Mucosa of rectum (tissue), 2 donors: ENCODE measurements at regions not wholly inside any gene's neighbourhood (a gene's known extent, or its start where the extent isn't known, plus 50 kb on each side); places are given as distances from the start of the nearest gene placed in this dataset.
"Not testable (repeated sequence)": the region's sequence is repeated elsewhere in the genome, so short reads cannot be mapped to it uniquely, and the experiment has no call there.

Source experiments
- H3K27ac ChIP-seq, 2 donors: one replicate each; pipeline ENCODE4 v1.7.0; 2013; ENCODE audit warnings: inconsistent platforms in 2 of 2, low read depth in 2 of 2, low read length in 2 of 2
- H3K27me3 ChIP-seq, 2 donors: one replicate each; pipeline ENCODE4 v1.7.0; 2013; ENCODE audit warnings: low read length in 2 of 2; ENCODE audit not compliant: control insufficient read depth in 2 of 2, insufficient read depth in 2 of 2
- H3K36me3 ChIP-seq, 2 donors: one replicate each; pipeline ENCODE4 v1.7.0; 2013; ENCODE audit warnings: low read length in 2 of 2; ENCODE audit not compliant: control insufficient read depth in 2 of 2, insufficient read depth in 2 of 2
- H3K4me1 ChIP-seq, 2 donors: one replicate each; pipeline ENCODE4 v1.7.0; 2013; ENCODE audit warnings: low read length in 2 of 2, mild to moderate bottlenecking in 1 of 2; ENCODE audit not compliant: control insufficient read depth in 2 of 2, insufficient read depth in 2 of 2
- H3K4me3 ChIP-seq, 2 donors: one replicate each; pipeline ENCODE4 v1.7.0; 2013; ENCODE audit warnings: low read length in 2 of 2
- H3K9ac ChIP-seq, 2 donors: one replicate each; pipeline ENCODE4 v1.7.0; 2013; ENCODE audit warnings: low read length in 2 of 2, low read depth in 1 of 2, mild to moderate bottlenecking in 1 of 2
- H3K9me3 ChIP-seq, 2 donors: one replicate each; pipeline ENCODE4 v1.7.0; 2013; ENCODE audit warnings: low read length in 2 of 2; ENCODE audit not compliant: control insufficient read depth in 2 of 2
- donor health status: healthy.
- donor health status: Normal muscosa, but diverticular disease.

DNA sequence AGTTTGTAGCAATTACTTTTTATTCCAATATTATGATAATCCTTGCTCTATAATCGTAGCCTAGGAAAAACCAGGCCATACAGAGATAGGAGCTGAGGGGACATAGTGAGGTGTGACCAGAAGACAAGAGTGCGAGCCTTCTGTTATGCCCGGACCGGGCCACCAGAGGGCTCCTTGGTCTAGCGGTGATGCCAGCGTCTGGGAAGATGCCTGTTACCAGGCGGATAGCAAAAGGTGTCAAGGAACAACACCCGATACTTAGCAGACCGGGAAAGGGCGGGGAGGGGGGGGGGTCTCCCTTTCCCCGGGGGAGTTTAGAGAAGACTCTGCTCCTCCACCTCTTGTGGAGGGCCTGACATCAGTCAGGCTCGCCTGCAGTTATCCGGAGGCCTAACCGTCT is 67.1 kb upstream of the MUC20 start:
- not testable (repeated sequence) for H3K9ac ChIP-seq, H3K9me3 ChIP-seq, H3K36me3 ChIP-seq, H3K27me3 ChIP-seq, H3K27ac ChIP-seq, H3K4me1 ChIP-seq, H3K4me3 ChIP-seq

DNA sequence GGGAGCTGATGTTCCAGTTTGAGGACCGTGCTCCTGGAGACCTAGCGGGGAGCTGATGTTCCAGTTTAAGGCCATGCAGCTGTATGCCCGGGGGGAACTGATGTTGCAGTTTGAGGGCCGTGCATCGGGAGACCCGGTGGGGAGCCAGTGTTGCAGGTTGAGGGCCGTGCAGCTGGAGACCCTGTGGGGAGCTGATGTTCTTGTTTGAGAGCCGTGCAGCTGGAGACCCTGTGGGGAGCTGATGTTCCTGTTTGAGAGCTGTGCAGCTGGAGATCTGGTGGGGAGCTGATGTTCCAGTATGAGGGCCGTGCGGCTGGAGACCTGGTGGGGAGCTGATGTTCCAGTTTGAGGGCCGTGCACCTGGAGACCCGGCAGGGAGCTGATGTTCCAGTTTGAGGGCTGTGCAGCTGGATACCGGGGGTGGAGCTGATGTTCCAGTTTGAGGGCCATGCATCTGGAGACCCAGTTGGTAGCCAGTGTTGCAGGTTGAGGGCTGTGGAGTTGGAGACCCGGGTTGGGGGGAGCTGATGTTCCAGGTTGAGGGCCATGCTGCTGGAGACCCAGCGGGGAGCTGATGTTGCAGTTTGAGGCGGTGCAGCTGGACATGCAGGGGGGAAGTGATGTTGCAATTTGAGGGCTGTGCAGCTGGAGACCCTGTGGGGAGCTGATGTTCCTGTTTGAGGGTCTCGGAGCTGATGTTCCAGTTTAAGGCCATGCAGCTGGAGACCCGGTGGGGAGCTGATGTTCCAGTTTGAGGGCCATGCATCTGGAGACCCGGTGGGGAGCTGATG is 64.4 kb upstream of the APOD start:
- not testable (repeated sequence) for H3K9me3 ChIP-seq, H3K4me1 ChIP-seq, H3K36me3 ChIP-seq, H3K9ac ChIP-seq, H3K27ac ChIP-seq, H3K27me3 ChIP-seq, H3K4me3 ChIP-seq

DNA sequence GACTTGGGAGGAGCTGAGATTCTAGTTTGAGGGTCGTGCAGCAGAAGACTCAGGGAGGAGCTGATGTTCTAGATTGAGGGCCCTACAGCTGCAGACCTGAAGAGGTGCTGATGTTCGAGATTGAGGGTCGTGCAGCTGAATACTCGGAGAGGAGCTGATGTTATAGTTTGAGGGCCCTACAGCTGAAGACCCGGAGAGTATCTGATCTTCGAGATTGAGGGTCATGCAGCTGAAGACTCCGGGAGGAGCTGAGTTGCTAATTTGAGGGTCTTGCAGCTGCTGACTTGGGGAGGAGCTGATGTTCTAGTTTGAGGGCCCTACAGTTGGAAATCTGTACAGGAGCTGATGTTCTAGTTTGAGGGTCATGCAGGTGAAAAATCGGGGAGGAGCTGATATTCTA is 62.1 kb upstream of the APOD start:
- H3K9me3 ChIP-seq, H3K4me1 ChIP-seq, H3K4me3 ChIP-seq, H3K27me3 ChIP-seq, H3K36me3 ChIP-seq, H3K27ac ChIP-seq, H3K9ac ChIP-seq: not testable (repeated sequence)

DNA sequence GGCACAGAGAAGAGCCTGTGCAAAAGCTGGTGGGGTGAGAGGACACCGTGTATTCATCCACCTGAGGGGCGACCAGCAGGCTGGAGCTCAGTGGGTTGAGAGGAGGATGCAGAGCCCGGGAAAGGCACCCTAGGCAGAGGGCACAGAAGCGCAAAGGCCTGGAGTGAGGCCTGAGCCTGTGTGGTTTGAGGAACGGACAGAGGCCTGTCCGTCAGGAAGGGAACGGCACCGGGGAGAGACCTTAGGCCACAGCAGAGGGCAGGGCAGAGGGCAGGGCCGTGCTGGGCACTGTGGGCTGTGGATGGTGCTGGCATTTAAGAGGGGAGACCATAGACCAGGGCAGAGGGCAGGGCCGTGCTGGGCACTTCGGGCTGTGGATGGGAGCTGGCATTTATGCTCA is 59.5 kb upstream of the APOD start:
- H3K36me3 ChIP-seq, H3K4me1 ChIP-seq, H3K9me3 ChIP-seq, H3K27me3 ChIP-seq, H3K9ac ChIP-seq, H3K27ac ChIP-seq, H3K4me3 ChIP-seq: not testable (repeated sequence)

DNA sequence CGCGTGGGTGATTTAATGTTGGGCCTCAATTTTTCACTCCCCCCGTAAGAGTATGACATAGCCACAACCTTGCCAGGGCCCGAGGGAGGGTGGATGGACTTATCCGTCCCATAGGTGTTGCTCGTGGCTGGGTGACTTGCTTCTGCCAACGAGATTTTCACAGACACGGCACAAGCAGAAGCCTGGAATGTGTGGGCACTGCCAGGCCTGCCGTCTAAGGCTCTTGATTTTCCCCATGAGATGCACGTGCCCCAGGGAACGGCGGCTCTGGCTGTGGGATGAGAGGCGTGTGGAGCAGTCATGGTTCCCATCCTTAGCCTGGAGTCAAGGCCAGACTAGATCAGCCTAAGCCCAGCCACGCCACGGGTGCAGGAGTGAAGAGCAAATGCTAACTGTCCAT is 58.6 kb upstream of the APOD start:
- not testable (repeated sequence) for H3K4me3 ChIP-seq, H3K27me3 ChIP-seq, H3K36me3 ChIP-seq, H3K9me3 ChIP-seq, H3K4me1 ChIP-seq, H3K27ac ChIP-seq, H3K9ac ChIP-seq

DNA sequence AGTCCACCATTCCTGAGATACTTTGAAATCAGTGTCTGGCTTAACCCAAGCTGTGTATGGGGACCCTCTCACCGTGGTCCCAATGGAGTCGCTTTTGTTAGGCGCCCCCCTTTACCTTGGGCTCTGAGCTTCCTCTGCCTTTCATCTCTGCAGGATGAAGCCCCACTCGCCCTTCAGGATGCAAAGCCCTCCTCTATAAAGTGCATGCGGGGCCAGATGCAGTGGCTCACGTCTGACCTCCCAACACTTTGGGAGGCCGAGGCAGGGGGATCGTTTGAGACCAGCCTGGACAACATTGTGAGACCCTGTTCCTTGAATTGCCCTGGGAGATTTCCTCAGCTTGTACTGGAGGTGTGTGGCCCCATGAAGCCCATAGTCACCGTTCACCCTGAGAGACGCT is 54.7 kb upstream of the APOD start:
- not testable (repeated sequence) for H3K27me3 ChIP-seq, H3K4me3 ChIP-seq, H3K27ac ChIP-seq, H3K9ac ChIP-seq, H3K9me3 ChIP-seq, H3K36me3 ChIP-seq, H3K4me1 ChIP-seq

DNA sequence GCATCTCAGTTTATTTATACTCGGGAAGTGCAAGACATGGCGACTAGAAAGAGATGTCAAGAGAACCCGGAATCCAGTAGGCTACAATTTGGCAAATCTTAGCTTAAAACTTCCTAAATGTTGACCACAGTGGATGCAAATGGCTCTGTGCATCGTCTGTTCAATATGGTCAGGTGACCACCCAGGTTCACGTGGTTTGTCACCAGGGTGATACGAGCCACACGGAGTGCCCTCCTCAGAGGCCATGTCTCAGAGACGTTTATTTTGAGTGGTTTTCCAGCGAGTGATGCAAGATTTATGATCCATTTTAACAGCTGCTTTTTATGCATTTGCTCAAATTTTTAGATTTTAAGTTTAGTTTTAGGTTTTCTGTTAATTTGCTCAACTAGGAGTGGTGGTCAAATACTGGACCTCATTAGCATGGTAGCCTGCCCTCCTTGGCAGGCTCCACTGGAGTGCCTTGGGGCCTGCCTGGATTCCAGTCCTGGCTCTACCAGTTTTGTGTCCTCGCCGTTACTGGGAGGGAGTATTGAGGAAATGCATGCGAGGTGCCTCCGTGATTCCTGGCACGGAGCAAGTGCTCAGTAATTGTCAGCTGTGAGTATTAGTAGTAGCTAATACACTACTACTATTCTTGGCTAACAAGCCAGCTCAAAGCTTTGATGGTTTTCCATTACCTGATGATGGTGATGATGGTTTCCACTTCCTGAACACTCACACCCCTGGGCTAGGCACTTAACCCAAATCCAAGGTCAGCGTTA is 53.9 kb upstream of the APOD start:
- H3K9ac ChIP-seq, H3K4me1 ChIP-seq, H3K27ac ChIP-seq, H3K36me3 ChIP-seq, H3K9me3 ChIP-seq, H3K27me3 ChIP-seq, H3K4me3 ChIP-seq: not testable (repeated sequence)

DNA sequence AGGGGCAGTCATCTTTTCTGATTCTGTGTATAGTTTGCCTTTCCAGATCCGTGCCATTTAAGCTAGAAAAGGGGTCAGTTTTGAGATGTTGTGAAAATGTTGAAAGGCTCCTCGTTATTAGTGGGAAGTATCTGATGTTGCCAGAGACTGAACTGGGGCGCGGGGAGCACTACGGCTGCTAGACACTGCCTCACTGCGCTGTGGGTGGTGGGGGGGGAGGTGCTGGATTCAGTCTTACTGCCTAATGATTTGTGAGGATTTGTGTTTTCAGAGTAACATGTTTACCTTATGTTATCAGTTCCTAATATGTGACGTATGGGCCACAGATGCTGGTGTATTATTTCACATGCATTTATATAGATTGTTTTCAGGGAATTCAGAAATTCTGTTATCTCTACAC is 53.3 kb upstream of the APOD start:
- not testable (repeated sequence) for H3K36me3 ChIP-seq, H3K4me3 ChIP-seq, H3K27ac ChIP-seq, H3K27me3 ChIP-seq, H3K9me3 ChIP-seq, H3K9ac ChIP-seq, H3K4me1 ChIP-seq

DNA sequence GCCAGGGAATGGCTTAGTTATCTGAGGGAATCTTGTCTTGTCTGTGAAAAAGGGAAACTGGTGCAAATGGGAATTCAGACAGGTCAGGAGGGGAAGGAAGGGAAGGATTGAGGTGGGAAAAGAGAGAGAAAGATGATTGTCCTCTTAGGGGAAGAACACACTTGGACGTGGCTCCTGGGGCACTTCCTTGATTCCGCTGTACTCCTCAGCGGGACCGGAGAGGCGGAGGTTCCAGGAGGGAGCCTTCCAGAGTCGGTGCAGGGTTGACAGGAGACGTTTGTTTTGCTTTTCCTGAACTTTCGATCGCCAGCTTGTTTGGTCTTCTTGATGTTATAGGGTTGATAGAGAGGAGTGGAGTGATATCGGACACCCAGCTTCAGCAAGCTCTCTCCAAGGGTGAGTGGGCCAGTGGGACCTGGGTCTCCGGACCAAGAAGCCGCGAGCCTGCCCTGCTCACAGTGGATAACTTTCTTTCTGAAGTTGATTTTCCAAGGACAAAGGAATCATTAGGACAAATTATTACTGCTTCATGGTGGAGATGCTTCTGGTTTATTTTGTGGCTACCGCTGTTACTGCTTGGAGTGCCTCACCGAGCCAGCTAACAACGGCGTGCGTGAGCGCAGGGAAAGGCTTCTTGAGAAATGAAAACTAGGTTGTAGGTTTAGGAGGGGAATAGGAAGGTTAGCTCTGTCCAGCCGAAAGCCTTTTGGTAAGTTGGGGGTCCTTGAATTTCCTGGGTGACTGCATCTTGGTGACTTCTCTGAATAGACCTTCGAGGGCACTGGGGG is 52.4 kb upstream of the APOD start:
- not testable (repeated sequence) for H3K27me3 ChIP-seq
- H3K27ac ChIP-seq, result peak overlapping the region in 1 of 2 donors; percentile 68

DNA sequence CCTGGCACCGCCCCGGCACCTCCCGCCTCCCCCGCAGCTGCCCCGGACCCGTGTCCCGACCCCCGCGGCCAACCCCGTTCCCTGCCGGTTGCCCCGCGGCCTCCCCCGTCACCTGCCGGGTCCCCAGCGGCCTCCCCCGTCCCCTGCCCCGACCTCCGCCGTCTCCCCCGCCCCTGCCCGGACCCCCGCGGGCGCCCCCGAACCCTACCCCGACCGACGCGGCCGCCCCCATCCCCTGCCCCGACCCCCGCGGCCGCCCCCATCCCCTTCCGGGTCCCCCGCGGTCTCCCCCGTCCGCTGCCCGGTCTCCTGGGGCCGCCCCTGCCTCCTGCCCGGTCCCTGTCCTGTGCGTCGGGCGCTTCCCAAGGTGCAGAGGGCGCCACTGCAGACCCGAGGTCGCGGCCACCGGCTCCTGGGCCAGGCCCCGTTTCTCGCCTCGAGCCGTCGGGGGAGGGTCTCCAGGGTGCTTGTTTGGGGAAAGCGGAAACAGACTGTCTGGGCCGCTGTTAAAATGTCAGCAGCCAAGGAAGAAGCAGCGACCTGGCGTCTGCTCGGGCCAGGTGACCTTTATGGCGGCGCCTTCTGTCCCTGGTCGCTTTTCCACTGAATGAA is 51.6 kb upstream of the APOD start:
- H3K27ac ChIP-seq, H3K36me3 ChIP-seq, H3K4me1 ChIP-seq, H3K9me3 ChIP-seq, H3K27me3 ChIP-seq, H3K4me3 ChIP-seq: not testable (repeated sequence)
- H3K9ac ChIP-seq, result peak overlapping the region in 1 of 2 donors; percentile 60

More for the DNA sequence above, 52.4 kb upstream of the APOD start:
- H3K4me1 ChIP-seq, H3K9me3 ChIP-seq, H3K36me3 ChIP-seq: not testable (repeated sequence)
- peak overlapping the region; percentile 56 to 64 for H3K4me3 ChIP-seq
- H3K9ac ChIP-seq, result peak overlapping the region in 1 of 2 donors; percentile 60
